ENCODE measurements at regions not wholly inside any gene's neighbourhood (a gene's known extent, or its start where the extent isn't known, plus 50 kb on each side); places are given as distances from the start of the nearest gene placed in this dataset.

DNA sequence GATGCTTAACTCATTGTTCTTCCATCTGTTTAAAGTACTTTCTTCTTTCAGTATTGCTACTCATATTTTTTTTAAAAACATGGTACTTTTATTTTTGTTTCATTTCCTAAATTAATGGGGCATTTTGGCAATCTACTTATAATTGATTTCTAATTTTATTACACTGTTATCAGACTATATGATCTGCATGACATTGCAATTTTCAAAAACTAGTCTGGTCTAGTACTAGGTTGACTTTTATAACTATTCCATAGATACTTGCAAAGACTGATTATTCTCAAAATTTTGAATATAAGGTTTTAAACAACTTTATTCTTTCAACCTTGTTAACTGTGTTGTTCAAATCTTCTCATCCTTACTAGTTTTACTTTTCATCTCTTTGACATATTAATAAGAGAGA, 63.9 kb upstream of the MVB12B start:
- Histone ChIP-seq H3K4me3 (ENCODE audit: control insufficient read depth in 1 of 7, extremely low read depth in 1 of 7, insufficient read depth in 4 of 7, low read depth in 2 of 7, low read length in 6 of 7) (no peak overlapping the region), H3K27me3 (replicated peaks in 2 of 5; ENCODE audit: control insufficient read depth in 4 of 5, insufficient read depth in 5 of 5, low read length in 4 of 5) (peaks cover 0 to 36% (median 15%) of the 10 kb centered on the region in 5 experiments), H3K9me3 (ENCODE audit: control extremely low read depth in 1 of 5, control insufficient read depth in 4 of 5, insufficient read depth in 2 of 5, low read depth in 1 of 5, low read length in 4 of 5) (peaks cover 0 to 4% (median 2%) of the 10 kb centered on the region in 5 experiments), H3K4me1 (ENCODE audit: control extremely low read depth in 1 of 4, control insufficient read depth in 4 of 4, insufficient read depth in 4 of 4, low read length in 3 of 4) (no peaks in the 10 kb centered on the region), H3K36me3 (ENCODE audit: control insufficient read depth in 4 of 4, insufficient read depth in 4 of 4, low read length in 3 of 4) (no peaks in the 10 kb centered on the region), H3K27ac (ENCODE audit: insufficient read depth in 1 of 2, low read depth in 1 of 2, low read length in 2 of 2, poor library complexity in 1 of 2, severe bottlenecking in 2 of 2) (no peak overlapping the region)
- ChIA-PET POLR2A (no interaction called here), CTCF (no interaction called here)
- no peak for DNase-seq

GRCh38 chr9:126270556-126270955, 56.1 kb upstream of the MVB12B start:
- Histone ChIP-seq H3K4me3 (ENCODE audit: control insufficient read depth in 1 of 7, extremely low read depth in 1 of 7, insufficient read depth in 4 of 7, low read depth in 2 of 7, low read length in 6 of 7) (no peak overlapping the region), H3K27ac (ENCODE audit: insufficient read depth in 1 of 2, low read depth in 1 of 2, low read length in 2 of 2, poor library complexity in 1 of 2, severe bottlenecking in 2 of 2) (no peak overlapping the region), H3K4me1 (ENCODE audit: control extremely low read depth in 1 of 4, control insufficient read depth in 4 of 4, insufficient read depth in 4 of 4, low read length in 3 of 4) (no peaks in the 10 kb centered on the region), H3K27me3 (replicated peaks in 2 of 5; ENCODE audit: control insufficient read depth in 4 of 5, insufficient read depth in 5 of 5, low read length in 4 of 5) (peaks cover 0 to 21% (median 5%) of the 10 kb centered on the region in 5 experiments), H3K36me3 (ENCODE audit: control insufficient read depth in 4 of 4, insufficient read depth in 4 of 4, low read length in 3 of 4) (no peaks in the 10 kb centered on the region), H3K9me3 (ENCODE audit: control extremely low read depth in 1 of 5, control insufficient read depth in 4 of 5, insufficient read depth in 2 of 5, low read depth in 1 of 5, low read length in 4 of 5) (peaks cover 0 to 3% (median 0%) of the 10 kb centered on the region in 5 experiments)
- POLR2A ChIA-PET = no interaction called here
- no peak for DNase-seq
- CTCF ChIA-PET = no interaction called here
- 92% methylated on average over 1 of the region's 1 CpG for WGBS (ENCODE audit: insufficient coverage)

GRCh38 chr9:126275386-126276001, 51.1 kb upstream of the MVB12B start:
- no peaks in the 10 kb centered on the region for H3K36me3 ChIP-seq (ENCODE audit: control insufficient read depth in 4 of 4, insufficient read depth in 4 of 4, low read length in 3 of 4)
- H3K27ac ChIP-seq (ENCODE audit: insufficient read depth in 1 of 2, low read depth in 1 of 2, low read length in 2 of 2, poor library complexity in 1 of 2, severe bottlenecking in 2 of 2) = no peak overlapping the region
- no peak for DNase-seq
- H3K27me3 ChIP-seq (replicated peaks in 2 of 5; ENCODE audit: control insufficient read depth in 4 of 5, insufficient read depth in 5 of 5, low read length in 4 of 5) = peaks cover 0 to 6% (median 0%) of the 10 kb centered on the region in 5 experiments
- H3K9me3 ChIP-seq (ENCODE audit: control extremely low read depth in 1 of 5, control insufficient read depth in 4 of 5, insufficient read depth in 2 of 5, low read depth in 1 of 5, low read length in 4 of 5) = peaks cover 0 to 16% (median 3%) of the 10 kb centered on the region in 5 experiments
- POLR2A ChIA-PET = no interaction called here
- 93% methylated on average over 13 of the region's 13 CpGs for WGBS (ENCODE audit: insufficient coverage)
- H3K4me3 ChIP-seq (ENCODE audit: control insufficient read depth in 1 of 7, extremely low read depth in 1 of 7, insufficient read depth in 4 of 7, low read depth in 2 of 7, low read length in 6 of 7) = no peak overlapping the region
- CTCF ChIA-PET = no interaction called here
- no peaks in the 10 kb centered on the region for H3K4me1 ChIP-seq (ENCODE audit: control extremely low read depth in 1 of 4, control insufficient read depth in 4 of 4, insufficient read depth in 4 of 4, low read length in 3 of 4)

DNA sequence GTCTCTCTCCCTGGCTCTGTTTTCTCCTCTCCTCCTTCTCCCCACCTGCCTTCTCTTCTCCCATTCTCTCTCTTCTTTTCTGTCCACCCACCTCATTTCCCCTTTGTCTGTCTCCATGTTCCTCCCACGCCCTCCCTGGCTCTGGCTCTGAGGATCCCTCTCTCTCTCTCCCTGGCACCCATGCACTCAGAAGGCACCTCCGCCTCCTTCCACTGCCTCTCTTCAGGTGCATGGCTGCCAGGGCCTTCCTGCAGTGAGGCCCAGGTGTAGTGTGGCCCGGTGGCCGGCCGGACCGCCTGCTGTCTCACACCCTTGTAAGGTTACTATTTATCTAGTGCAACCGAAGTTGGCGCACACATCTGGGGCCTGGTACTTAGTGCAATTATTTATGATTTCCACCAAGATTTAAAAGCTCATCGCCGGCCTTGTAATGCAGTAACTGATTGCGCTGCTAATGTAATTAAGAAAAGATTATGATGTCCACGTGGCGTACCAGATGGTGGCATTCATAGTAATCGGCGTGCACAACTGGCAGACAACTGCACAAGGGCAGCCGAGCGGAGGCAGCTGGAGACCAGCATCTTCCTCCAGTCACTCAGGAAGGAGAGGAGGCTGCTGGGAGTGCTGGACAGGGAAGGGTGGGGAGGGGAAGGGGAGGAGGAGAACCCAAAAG, 50.4 kb upstream of the MVB12B start:
- no peak for DNase-seq
- Histone ChIP-seq H3K4me3 (ENCODE audit: control insufficient read depth in 1 of 7, extremely low read depth in 1 of 7, insufficient read depth in 4 of 7, low read depth in 2 of 7, low read length in 6 of 7) (no peak overlapping the region), H3K4me1 (ENCODE audit: control extremely low read depth in 1 of 4, control insufficient read depth in 4 of 4, insufficient read depth in 4 of 4, low read length in 3 of 4) (no peaks in the 10 kb centered on the region), H3K36me3 (ENCODE audit: control insufficient read depth in 4 of 4, insufficient read depth in 4 of 4, low read length in 3 of 4) (no peaks in the 10 kb centered on the region), H3K9me3 (ENCODE audit: control extremely low read depth in 1 of 5, control insufficient read depth in 4 of 5, insufficient read depth in 2 of 5, low read depth in 1 of 5, low read length in 4 of 5) (peaks cover 0 to 18% (median 3%) of the 10 kb centered on the region in 5 experiments), H3K27ac (ENCODE audit: insufficient read depth in 1 of 2, low read depth in 1 of 2, low read length in 2 of 2, poor library complexity in 1 of 2, severe bottlenecking in 2 of 2) (no peak overlapping the region), H3K27me3 (replicated peaks in 2 of 5; ENCODE audit: control insufficient read depth in 4 of 5, insufficient read depth in 5 of 5, low read length in 4 of 5) (peaks cover 0 to 6% (median 0%) of the 10 kb centered on the region in 5 experiments)
- POLR2A ChIA-PET = no interaction called here
- WGBS (ENCODE audit: insufficient coverage) = 97% methylated on average over 9 of the region's 17 CpGs
- CTCF ChIA-PET = interaction anchor here (1.2 kb wide), 1 partner anchor 33 kb away, joined by 3 read pairs; no protein-coding TSS in a partner anchor
